ENCODE measurements at regions not wholly inside any gene's neighbourhood (a gene's known extent, or its start where the extent isn't known, plus 50 kb on each side); places are given as distances from the start of the nearest gene placed in this dataset.
"Not testable (repeated sequence)": the region's sequence is repeated elsewhere in the genome, so short reads cannot be mapped to it uniquely, and the experiment has no call there.

DNA sequence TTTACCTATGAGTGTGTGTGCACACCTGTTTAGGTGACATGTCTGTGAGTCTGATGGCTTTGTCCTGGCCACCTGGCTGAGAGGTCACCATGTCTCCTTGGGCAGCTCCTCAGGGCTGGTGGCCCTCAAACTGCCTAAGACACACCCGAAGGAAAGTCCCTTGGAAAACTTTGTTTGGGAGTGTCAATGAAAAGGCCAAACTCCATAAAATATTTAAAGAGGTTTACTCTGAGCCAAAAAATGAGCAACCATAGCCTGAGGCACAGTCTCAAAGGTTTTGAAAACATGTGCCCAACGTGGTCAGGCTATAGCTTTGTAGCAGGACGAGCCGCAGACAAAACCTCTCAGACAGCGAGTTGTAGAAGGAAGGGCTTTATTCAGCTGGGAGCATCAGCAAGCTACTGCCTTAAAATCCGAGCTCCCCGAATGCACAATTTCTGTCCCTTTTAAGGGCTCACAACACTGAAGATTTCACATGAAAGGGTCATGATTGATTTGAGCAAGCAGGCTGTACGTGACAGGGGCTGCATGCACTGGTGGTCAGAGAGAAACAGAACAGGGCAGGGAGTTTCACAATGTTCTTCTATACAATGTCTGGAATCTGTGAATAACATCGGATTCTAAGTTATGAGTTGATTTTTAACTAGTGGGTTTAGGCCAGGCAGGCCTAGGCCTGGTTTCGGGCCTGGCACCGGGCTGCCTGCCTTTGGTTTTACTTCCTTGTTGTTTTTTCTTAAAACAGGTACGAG lies 58.4 kb upstream of the RCBTB2 start:
- TF ChIP-seq POLR2A, POLR2AphosphoS5 (IDR thresholded peaks at IDR 0.05; ENCODE audit: low read depth, low read length): not testable (repeated sequence)

Data from GM12892 (cell line).